ENCODE measurements at regions not wholly inside any gene's neighbourhood (a gene's known extent, or its start where the extent isn't known, plus 50 kb on each side); places are given as distances from the start of the nearest gene placed in this dataset.

- peaks cover 18% of the 10 kb centered on the region for H3K4me1 Mint-ChIP-seq (ENCODE audit: insufficient read depth, unreplicated experiment)
- H3K27me3 Mint-ChIP-seq (ENCODE audit: insufficient read depth, unreplicated experiment) = no peaks in the 10 kb centered on the region
- no peaks in the 10 kb centered on the region for H3K9me3 Mint-ChIP-seq (ENCODE audit: unreplicated experiment)
- TF ChIP-seq, protein P1, sequence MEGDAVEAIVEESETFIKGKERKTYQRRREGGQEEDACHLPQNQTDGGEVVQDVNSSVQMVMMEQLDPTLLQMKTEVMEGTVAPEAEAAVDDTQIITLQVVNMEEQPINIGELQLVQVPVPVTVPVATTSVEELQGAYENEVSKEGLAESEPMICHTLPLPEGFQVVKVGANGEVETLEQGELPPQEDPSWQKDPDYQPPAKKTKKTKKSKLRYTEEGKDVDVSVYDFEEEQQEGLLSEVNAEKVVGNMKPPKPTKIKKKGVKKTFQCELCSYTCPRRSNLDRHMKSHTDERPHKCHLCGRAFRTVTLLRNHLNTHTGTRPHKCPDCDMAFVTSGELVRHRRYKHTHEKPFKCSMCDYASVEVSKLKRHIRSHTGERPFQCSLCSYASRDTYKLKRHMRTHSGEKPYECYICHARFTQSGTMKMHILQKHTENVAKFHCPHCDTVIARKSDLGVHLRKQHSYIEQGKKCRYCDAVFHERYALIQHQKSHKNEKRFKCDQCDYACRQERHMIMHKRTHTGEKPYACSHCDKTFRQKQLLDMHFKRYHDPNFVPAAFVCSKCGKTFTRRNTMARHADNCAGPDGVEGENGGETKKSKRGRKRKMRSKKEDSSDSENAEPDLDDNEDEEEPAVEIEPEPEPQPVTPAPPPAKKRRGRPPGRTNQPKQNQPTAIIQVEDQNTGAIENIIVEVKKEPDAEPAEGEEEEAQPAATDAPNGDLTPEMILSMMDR (IDR thresholded peaks at IDR 0.05; ENCODE audit: unreplicated experiment) = no peak
- ChIA-PET POLR2A (interaction anchor here (0.6 to 1.6 kb wide), 5 partner anchors 17 to 139 kb away, joined by 3 to 4 read pairs (median 3); no protein-coding TSS in a partner anchor), CTCF (interaction anchor here (0.9 kb wide), 1 partner anchor 261 kb away, joined by 4 read pairs; no protein-coding TSS in a partner anchor)
- H3K27ac Mint-ChIP-seq (ENCODE audit: low read depth, unreplicated experiment) = peak overlapping the region; percentile 17
- H3K36me3 Mint-ChIP-seq (ENCODE audit: insufficient read depth, unreplicated experiment) = no peaks in the 10 kb centered on the region
- no peak overlapping the region for H3K4me3 Mint-ChIP-seq (ENCODE audit: unreplicated experiment)
- intact Hi-C loops (cut with micrococcal nuclease) = no loop called here
- DNase-seq (ENCODE audit: unreplicated experiment) = peak; percentile 63
- no TSS peak for BruUV-seq (replicated peaks)
Measured at GRCh38 chr3:101963902-101964362, 114.6 kb downstream of the NFKBIZ start.

DNA sequence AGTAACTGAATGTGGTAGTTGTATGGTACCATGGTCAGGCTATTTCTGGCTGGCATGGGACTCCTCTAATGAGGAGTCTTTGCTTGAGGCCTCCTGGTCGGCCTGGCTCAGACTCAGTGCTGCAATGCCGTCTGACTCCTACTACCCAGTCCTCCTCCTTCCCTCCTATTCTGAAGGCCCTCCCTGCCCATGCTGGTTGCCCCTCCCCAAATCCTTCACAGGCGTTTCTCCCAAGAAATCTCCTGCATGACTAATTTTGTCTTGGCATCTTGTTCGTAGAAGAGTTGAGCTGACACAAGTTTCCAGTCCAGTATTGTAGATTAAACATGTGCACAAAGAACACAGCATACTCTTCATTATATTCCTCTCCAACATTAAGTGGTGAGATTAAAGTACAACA, 115.5 kb downstream of the NFKBIZ start:
- TF ChIP-seq, protein P1 (IDR thresholded peaks at IDR 0.05; ENCODE audit: unreplicated experiment) = no peak

DNA sequence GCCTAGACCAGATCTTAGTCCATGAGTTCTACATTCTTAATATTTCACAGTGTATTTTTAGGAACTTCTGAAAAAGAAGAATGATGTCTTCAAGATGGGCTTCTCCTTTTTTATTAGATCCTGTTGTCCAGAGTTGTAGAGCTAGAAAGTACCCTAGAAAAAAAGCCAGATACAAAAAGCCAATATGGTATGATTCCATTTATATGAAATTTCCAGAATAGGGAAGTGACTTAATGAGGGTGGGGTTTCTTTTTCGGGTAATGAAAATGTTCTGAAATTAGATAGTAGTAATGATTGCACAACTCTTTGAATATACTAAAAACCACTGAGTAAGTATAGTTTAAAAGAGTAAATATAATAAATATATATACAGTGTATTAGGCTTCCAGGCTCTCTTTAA, 116.9 kb downstream of the NFKBIZ start:
- Mint-ChIP-seq H3K36me3 (ENCODE audit: insufficient read depth, unreplicated experiment) (no peaks in the 10 kb centered on the region), H3K27me3 (ENCODE audit: insufficient read depth, unreplicated experiment) (no peaks in the 10 kb centered on the region)

More for the DNA sequence above, 115.5 kb downstream of the NFKBIZ start:
- intact Hi-C loops (cut with micrococcal nuclease) = no loop called here
- Mint-ChIP-seq H3K9me3 (ENCODE audit: unreplicated experiment) (no peaks in the 10 kb centered on the region), H3K36me3 (ENCODE audit: insufficient read depth, unreplicated experiment) (no peaks in the 10 kb centered on the region), H3K27me3 (ENCODE audit: insufficient read depth, unreplicated experiment) (no peaks in the 10 kb centered on the region), H3K27ac (ENCODE audit: low read depth, unreplicated experiment) (peak overlapping the region; percentile 40), H3K4me1 (ENCODE audit: insufficient read depth, unreplicated experiment) (peaks cover 18% of the 10 kb centered on the region), H3K4me3 (ENCODE audit: unreplicated experiment) (no peak overlapping the region)
- peak; percentile 31 for DNase-seq (ENCODE audit: unreplicated experiment)
- CTCF ChIA-PET = no interaction called here
- BruUV-seq (replicated peaks) = no TSS peak
- POLR2A ChIA-PET = interaction anchor here (1.1 kb wide), 1 partner anchor 31 kb away, joined by 3 read pairs; no protein-coding TSS in a partner anchor

GRCh38 chr3:101970212-101970611, 120.9 kb downstream of the NFKBIZ start:
- Mint-ChIP-seq H3K27ac (ENCODE audit: low read depth, unreplicated experiment) (no peak overlapping the region), H3K9me3 (ENCODE audit: unreplicated experiment) (peaks cover 5% of the 10 kb centered on the region), H3K27me3 (ENCODE audit: insufficient read depth, unreplicated experiment) (no peaks in the 10 kb centered on the region), H3K4me3 (ENCODE audit: unreplicated experiment) (no peak overlapping the region), H3K4me1 (ENCODE audit: insufficient read depth, unreplicated experiment) (peaks cover 12% of the 10 kb centered on the region), H3K36me3 (ENCODE audit: insufficient read depth, unreplicated experiment) (no peaks in the 10 kb centered on the region)
- DNase-seq (ENCODE audit: unreplicated experiment) = no peak
- BruUV-seq (replicated peaks) = no TSS peak
- ChIA-PET POLR2A (interaction anchor here (1.0 kb wide), 1 partner anchor 48 kb away, joined by 4 read pairs; no protein-coding TSS in a partner anchor), CTCF (no interaction called here)
- TF ChIP-seq, protein P1 (IDR thresholded peaks at IDR 0.05; ENCODE audit: unreplicated experiment) = no peak
- intact Hi-C loops (cut with micrococcal nuclease) = no loop called here

More for the DNA sequence above, 116.9 kb downstream of the NFKBIZ start:
- POLR2A ChIA-PET = interaction anchor here (1.0 to 1.2 kb wide), 2 partner anchors 11 to 41 kb away, joined by 3 read pairs; no protein-coding TSS in a partner anchor
- TF ChIP-seq, protein P1 (IDR thresholded peaks at IDR 0.05; ENCODE audit: unreplicated experiment) = no peak
- no TSS peak for BruUV-seq (replicated peaks)
- Mint-ChIP-seq H3K4me3 (ENCODE audit: unreplicated experiment) (no peak overlapping the region), H3K4me1 (ENCODE audit: insufficient read depth, unreplicated experiment) (peaks cover 18% of the 10 kb centered on the region), H3K9me3 (ENCODE audit: unreplicated experiment) (peaks cover 5% of the 10 kb centered on the region), H3K27ac (ENCODE audit: low read depth, unreplicated experiment) (no peak overlapping the region)
- DNase-seq (ENCODE audit: unreplicated experiment) = no peak
- CTCF ChIA-PET = interaction anchor here (1.0 kb wide), 2 partner anchors 15 to 262 kb away, joined by 3 read pairs; no protein-coding TSS in a partner anchor
- intact Hi-C loops (cut with micrococcal nuclease) = no loop called here
